Cardiac fibroblast (primary cell): ENCODE measurements at regions not wholly inside any gene's neighbourhood (a gene's known extent, or its start where the extent isn't known, plus 50 kb on each side); places are given as distances from the start of the nearest gene placed in this dataset.

Experiments used
- DNase-seq, 2 donors: peaks; one replicate each; pipeline versions ENCODE4 v3.0.0 to v3.0.0-alpha.2; 2010; ENCODE audit warnings: low read depth in 2 of 2
- H3K4me3 ChIP-seq, 2 donors: replicated peaks in 1 of 2; 1 replicate in 1 of 2; 2 replicates in 1 of 2; pipeline ENCODE4 v1.5.1; 2011; ENCODE audit warnings: low read depth in 2 of 2, low read length in 2 of 2, mild to moderate bottlenecking in 2 of 2, moderate library complexity in 1 of 2
- TF ChIP-seq, protein P1 (sequence below): IDR thresholded peaks from one replicate; pipeline ENCODE4 v1.5.1; 2011; ENCODE audit warnings: low read depth, mild to moderate bottlenecking, low read length, inconsistent platforms

DNA sequence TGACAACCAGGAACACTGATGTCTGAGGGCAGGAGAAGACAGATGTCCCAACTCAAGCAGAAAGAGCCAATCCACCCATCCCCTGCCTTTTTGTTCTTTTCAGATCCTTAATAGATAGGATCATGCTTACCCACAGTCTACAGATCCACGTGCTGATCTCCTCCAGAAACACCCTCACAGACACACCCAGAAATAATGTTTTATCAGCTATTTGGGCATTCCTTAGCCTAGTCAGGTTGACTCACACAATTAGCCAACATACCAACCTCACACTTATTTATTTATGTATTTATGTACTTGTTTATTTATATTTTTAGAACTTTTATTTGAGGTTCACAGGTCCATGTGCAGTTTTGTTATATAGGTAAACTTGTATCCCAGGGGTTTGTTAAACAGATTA is 151.5 kb upstream of the IL12B start:
- no peak for DNase-seq
- TF ChIP-seq, protein P1, sequence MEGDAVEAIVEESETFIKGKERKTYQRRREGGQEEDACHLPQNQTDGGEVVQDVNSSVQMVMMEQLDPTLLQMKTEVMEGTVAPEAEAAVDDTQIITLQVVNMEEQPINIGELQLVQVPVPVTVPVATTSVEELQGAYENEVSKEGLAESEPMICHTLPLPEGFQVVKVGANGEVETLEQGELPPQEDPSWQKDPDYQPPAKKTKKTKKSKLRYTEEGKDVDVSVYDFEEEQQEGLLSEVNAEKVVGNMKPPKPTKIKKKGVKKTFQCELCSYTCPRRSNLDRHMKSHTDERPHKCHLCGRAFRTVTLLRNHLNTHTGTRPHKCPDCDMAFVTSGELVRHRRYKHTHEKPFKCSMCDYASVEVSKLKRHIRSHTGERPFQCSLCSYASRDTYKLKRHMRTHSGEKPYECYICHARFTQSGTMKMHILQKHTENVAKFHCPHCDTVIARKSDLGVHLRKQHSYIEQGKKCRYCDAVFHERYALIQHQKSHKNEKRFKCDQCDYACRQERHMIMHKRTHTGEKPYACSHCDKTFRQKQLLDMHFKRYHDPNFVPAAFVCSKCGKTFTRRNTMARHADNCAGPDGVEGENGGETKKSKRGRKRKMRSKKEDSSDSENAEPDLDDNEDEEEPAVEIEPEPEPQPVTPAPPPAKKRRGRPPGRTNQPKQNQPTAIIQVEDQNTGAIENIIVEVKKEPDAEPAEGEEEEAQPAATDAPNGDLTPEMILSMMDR = no peak
- H3K4me3 ChIP-seq = no peak overlapping the region

DNA sequence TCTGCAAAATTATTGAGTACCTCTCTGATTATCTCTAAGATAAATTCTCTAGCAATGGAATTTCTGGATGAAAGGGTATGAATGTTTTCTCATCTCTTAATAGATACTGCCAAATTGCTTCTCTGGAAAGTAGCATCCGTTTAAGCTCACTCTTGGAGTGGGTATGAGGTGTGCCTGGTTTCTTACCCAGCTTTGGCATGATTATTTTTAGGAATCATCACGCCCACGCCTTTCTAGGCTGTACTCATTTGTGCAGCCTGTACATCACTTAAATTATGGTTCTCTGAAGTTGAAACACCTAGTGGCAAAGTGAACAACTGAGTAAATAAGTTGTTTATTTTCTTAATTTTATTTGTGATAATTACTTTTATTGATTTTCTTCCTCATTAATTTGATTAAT is 156.5 kb upstream of the IL12B start:
- TF ChIP-seq, protein P1 = no peak
- DNase-seq = no peak
- H3K4me3 ChIP-seq = no peak overlapping the region

DNA sequence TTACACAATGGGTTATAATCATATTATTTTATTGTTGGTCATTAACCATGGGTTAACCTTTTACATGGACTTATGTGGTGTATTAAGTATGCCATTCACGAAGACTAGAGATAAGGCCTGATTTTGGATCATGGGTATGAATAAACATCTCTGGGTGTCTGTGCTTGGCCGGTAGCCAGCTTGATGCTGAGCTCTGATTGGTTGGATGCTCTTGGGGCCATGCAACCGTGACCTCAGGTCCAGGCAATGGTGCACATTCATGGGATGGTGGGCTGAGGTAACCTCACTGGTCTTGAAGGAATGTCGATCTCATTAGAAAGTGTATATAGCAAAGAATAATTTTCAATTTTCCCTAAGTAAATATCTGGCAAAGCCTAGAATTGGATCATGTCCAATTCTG is 158.2 kb upstream of the IL12B start:
- DNase-seq = no peak
- no peak overlapping the region for H3K4me3 ChIP-seq
- TF ChIP-seq, protein P1 = no peak

DNA sequence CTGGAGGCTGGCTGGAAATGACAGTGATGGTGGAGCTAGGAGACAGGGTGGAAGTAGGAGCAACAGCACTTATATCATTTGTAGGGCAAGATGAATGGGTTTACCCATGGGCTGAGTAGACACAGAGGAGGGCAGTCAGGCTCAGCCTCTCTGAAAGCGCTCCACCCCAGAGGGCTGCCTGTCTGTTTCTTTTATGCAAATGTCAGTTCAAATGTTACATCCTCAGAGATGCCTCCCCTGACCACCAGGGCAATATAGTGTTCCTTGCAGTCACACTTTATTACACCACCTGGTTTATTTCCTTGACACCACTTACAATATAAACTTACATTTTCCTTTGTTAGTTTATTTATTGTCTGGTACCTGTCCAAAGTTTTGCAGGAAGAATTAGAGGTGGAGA is 159.5 kb upstream of the IL12B start:
- no peak for DNase-seq
- no peak overlapping the region for H3K4me3 ChIP-seq
- TF ChIP-seq, protein P1 = no peak

DNA sequence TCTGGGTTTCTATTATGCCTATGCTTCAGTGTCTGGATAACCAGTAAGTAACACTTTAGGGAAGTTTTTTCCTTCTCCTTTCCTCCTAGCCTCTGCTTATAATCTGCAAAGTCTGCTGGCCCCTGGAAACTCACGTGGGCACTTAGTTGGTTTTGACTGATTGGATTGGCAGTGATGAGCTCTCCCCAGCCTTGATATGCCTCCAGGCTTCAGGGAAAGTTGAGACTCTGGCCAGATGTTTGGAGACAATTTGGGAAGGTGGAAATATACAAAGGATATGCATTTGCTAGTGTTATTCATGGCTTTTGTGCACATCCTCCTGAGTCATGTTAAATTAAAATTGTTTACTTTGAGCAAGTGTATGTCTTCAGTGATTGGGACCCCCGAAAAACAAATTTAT is 160.2 kb upstream of the IL12B start:
- TF ChIP-seq, protein P1 = no peak
- no peak overlapping the region for H3K4me3 ChIP-seq
- no peak for DNase-seq

DNA sequence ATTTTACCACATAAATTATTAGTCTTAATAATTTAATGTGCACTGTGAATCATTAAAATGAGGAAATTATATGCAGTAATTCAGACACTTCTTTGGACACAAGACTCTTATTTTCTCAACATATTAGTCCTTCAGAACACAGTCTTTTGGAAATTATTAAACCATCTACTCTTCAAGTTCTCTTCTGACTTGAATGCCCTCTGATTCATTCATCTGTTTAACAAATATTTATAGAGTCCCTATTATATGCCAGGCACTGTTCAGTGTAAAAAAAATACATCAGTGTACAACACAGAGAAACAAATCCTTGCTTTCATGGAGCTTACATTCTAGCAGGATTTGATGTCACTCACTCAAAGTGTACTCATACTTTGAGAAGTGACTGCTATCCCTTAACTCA is 163.4 kb upstream of the IL12B start:
- no peak for DNase-seq
- TF ChIP-seq, protein P1 = no peak
- no peak overlapping the region for H3K4me3 ChIP-seq

DNA sequence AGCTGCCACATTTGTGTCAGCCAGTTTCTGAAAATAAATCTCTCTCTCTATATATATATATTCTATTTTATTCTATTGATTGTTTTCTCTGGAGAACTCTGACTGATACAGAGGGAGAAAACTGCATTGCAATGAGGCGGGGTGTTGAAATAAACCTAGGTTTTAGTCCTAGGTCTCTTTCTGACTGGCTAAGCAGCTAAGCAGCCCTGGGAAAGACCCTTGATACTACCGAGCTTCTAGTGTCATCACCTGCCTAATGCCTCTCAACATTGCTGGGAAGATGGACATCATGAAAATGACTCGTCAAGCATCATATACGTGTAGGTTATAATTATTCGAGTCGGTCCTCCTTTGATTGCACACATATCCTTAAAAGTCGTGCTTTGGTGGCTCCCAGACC is 166.5 kb upstream of the IL12B start:
- no peak overlapping the region for H3K4me3 ChIP-seq
- DNase-seq = no peak
- TF ChIP-seq, protein P1 = no peak
